ENCODE measurements at regions not wholly inside any gene's neighbourhood (a gene's known extent, or its start where the extent isn't known, plus 50 kb on each side); places are given as distances from the start of the nearest gene placed in this dataset.

DNA sequence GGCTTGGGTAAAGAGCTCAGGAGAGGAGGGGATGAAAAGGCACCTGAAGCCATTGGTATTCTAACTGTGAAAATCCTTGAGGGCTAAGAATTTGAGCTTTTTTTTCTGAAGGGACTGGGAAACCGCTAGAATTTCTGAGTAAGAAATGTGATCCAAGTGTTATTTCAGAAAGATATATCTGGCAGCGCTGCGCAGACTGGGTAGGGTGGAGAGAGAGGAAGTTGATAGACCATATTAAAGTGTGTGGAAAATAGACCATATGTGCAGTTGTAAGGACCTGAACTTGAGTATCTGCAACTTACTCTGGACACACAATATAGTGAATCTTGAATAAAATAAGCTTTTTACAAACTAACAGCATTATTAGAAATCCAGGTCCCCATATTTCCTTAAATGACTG lies 427.4 kb downstream of the NDFIP2 start:
- no peaks in the 10 kb centered on the region for H3K9me2 ChIP-seq (replicated peaks; ENCODE audit: control insufficient read depth, low read length)
- H3K4me3 ChIP-seq (ENCODE audit: low read length) = no peak overlapping the region
- no peaks in the 10 kb centered on the region for H3K27me3 ChIP-seq (ENCODE audit: control insufficient read depth, low read length)
- no peaks in the 10 kb centered on the region for H3K36me3 ChIP-seq (ENCODE audit: control insufficient read depth, low read length)
- no peaks in the 10 kb centered on the region for H3F3A ChIP-seq (ENCODE audit: control insufficient read depth, insufficient read depth)
- H3K4me1 ChIP-seq (ENCODE audit: control insufficient read depth, low read length) = no peaks in the 10 kb centered on the region
- no peak overlapping the region for H3K4me2 ChIP-seq (ENCODE audit: low read length)
- H3K9me3 ChIP-seq (ENCODE audit: control insufficient read depth, insufficient read depth, low read length) = no peaks in the 10 kb centered on the region
- TF ChIP-seq, protein P1, sequence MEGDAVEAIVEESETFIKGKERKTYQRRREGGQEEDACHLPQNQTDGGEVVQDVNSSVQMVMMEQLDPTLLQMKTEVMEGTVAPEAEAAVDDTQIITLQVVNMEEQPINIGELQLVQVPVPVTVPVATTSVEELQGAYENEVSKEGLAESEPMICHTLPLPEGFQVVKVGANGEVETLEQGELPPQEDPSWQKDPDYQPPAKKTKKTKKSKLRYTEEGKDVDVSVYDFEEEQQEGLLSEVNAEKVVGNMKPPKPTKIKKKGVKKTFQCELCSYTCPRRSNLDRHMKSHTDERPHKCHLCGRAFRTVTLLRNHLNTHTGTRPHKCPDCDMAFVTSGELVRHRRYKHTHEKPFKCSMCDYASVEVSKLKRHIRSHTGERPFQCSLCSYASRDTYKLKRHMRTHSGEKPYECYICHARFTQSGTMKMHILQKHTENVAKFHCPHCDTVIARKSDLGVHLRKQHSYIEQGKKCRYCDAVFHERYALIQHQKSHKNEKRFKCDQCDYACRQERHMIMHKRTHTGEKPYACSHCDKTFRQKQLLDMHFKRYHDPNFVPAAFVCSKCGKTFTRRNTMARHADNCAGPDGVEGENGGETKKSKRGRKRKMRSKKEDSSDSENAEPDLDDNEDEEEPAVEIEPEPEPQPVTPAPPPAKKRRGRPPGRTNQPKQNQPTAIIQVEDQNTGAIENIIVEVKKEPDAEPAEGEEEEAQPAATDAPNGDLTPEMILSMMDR (IDR thresholded peaks at IDR 0.05; ENCODE audit: low read depth, low read length, poor library complexity, severe bottlenecking) = no peak
- TF ChIP-seq EZH2phosphoT487 (IDR thresholded peaks at IDR 0.05; ENCODE audit: borderline replicate concordance, low read length) = no peak
- H3K27ac ChIP-seq (ENCODE audit: low read depth, low read length) = no peak overlapping the region
- no peaks in the 10 kb centered on the region for H3K79me2 ChIP-seq (ENCODE audit: control insufficient read depth, low read length)
- no peaks in the 10 kb centered on the region for H4K20me1 ChIP-seq (ENCODE audit: control insufficient read depth, insufficient read depth, low read depth, low read length)

DNA sequence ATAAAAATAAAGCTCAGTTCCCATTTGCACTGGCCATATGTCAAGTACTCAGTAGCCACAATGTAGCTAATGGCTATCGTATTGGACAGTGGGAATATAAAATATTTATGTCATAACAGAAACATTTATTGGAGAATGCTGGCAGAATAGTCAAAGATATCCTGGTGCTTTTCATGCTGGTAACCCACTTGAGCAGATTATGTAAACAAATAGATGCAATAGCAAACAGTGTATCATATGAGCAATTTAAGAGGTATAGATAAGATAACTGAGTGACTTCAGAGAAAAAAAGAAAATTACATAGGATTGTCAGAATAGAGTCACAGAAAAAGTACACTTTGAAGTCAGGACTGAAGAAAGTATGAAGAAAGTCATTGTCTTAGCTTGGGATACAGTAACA lies 426.6 kb downstream of the NDFIP2 start:
- Histone ChIP-seq H3K27ac (ENCODE audit: low read depth, low read length) (no peak overlapping the region), H3K4me3 (ENCODE audit: low read length) (no peak overlapping the region), H3K4me2 (ENCODE audit: low read length) (no peak overlapping the region), H3K4me1 (ENCODE audit: control insufficient read depth, low read length) (no peaks in the 10 kb centered on the region), H3K9me2 (replicated peaks; ENCODE audit: control insufficient read depth, low read length) (no peaks in the 10 kb centered on the region), H3K9me3 (ENCODE audit: control insufficient read depth, insufficient read depth, low read length) (no peaks in the 10 kb centered on the region), H3K27me3 (ENCODE audit: control insufficient read depth, low read length) (no peaks in the 10 kb centered on the region), H3K36me3 (ENCODE audit: control insufficient read depth, low read length) (no peaks in the 10 kb centered on the region), H3F3A (ENCODE audit: control insufficient read depth, insufficient read depth) (no peaks in the 10 kb centered on the region), H4K20me1 (ENCODE audit: control insufficient read depth, insufficient read depth, low read depth, low read length) (no peaks in the 10 kb centered on the region), H3K79me2 (ENCODE audit: control insufficient read depth, low read length) (no peaks in the 10 kb centered on the region)
- TF ChIP-seq, protein P1 (IDR thresholded peaks at IDR 0.05; ENCODE audit: low read depth, low read length, poor library complexity, severe bottlenecking) = no peak
- TF ChIP-seq EZH2phosphoT487 (IDR thresholded peaks at IDR 0.05; ENCODE audit: borderline replicate concordance, low read length) = no peak

DNA sequence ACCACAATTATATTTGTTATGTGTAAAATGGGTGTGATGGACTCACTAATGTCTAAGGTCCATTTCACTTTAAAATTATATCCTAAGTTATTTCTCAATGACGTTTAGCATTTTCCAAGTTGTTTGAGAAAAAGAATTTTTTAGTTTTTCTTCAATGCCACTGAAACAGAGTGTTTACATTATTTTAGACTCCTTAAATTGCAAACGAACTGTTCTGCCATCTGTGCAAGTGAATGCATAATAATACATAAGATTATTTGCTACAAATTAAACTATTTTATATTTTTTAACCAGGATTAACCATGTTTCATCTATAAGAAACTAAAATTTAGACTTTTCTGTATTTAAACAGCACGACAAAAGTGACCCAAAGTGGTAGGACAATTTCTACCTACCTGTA lies 425.4 kb downstream of the NDFIP2 start:
- Histone ChIP-seq H3F3A (ENCODE audit: control insufficient read depth, insufficient read depth) (no peaks in the 10 kb centered on the region), H3K27ac (ENCODE audit: low read depth, low read length) (no peak overlapping the region), H3K4me1 (ENCODE audit: control insufficient read depth, low read length) (no peaks in the 10 kb centered on the region), H3K9me3 (ENCODE audit: control insufficient read depth, insufficient read depth, low read length) (no peaks in the 10 kb centered on the region), H4K20me1 (ENCODE audit: control insufficient read depth, insufficient read depth, low read depth, low read length) (no peaks in the 10 kb centered on the region), H3K36me3 (ENCODE audit: control insufficient read depth, low read length) (no peaks in the 10 kb centered on the region), H3K4me2 (ENCODE audit: low read length) (no peak overlapping the region), H3K4me3 (ENCODE audit: low read length) (no peak overlapping the region), H3K9me2 (replicated peaks; ENCODE audit: control insufficient read depth, low read length) (no peaks in the 10 kb centered on the region), H3K27me3 (ENCODE audit: control insufficient read depth, low read length) (no peaks in the 10 kb centered on the region), H3K79me2 (ENCODE audit: control insufficient read depth, low read length) (no peaks in the 10 kb centered on the region)
- no peak for TF ChIP-seq EZH2phosphoT487 (IDR thresholded peaks at IDR 0.05; ENCODE audit: borderline replicate concordance, low read length)
- TF ChIP-seq, protein P1 (IDR thresholded peaks at IDR 0.05; ENCODE audit: low read depth, low read length, poor library complexity, severe bottlenecking) = no peak

DNA sequence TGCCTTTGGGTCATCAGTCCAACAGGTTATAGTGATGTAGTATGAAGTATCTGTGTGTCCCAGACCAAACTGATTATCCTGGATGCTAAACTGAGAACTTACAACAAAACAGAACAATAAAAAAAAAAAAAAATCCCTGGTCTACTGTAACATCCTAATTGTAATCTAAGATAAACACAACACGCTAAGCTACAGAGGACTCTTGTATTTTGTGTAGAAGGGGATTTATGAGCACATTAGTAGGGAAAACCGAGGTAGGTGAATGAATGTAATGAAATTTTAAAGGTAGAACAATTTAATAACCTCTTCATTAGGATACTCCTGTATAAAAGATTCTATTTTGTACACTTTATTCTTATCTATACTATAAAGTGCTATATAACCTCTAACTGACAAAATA lies 424.1 kb downstream of the NDFIP2 start:
- TF ChIP-seq, protein P1 (IDR thresholded peaks at IDR 0.05; ENCODE audit: low read depth, low read length, poor library complexity, severe bottlenecking) = no peak
- no peak for TF ChIP-seq EZH2phosphoT487 (IDR thresholded peaks at IDR 0.05; ENCODE audit: borderline replicate concordance, low read length)
- H3K9me2 ChIP-seq (replicated peaks; ENCODE audit: control insufficient read depth, low read length) = no peaks in the 10 kb centered on the region
- H3K27me3 ChIP-seq (ENCODE audit: control insufficient read depth, low read length) = no peaks in the 10 kb centered on the region
- H3K36me3 ChIP-seq (ENCODE audit: control insufficient read depth, low read length) = no peaks in the 10 kb centered on the region
- H3F3A ChIP-seq (ENCODE audit: control insufficient read depth, insufficient read depth) = no peaks in the 10 kb centered on the region
- no peaks in the 10 kb centered on the region for H3K4me1 ChIP-seq (ENCODE audit: control insufficient read depth, low read length)
- no peaks in the 10 kb centered on the region for H3K79me2 ChIP-seq (ENCODE audit: control insufficient read depth, low read length)
- H3K27ac ChIP-seq (ENCODE audit: low read depth, low read length) = no peak overlapping the region
- H4K20me1 ChIP-seq (ENCODE audit: control insufficient read depth, insufficient read depth, low read depth, low read length) = no peaks in the 10 kb centered on the region
- H3K9me3 ChIP-seq (ENCODE audit: control insufficient read depth, insufficient read depth, low read length) = no peaks in the 10 kb centered on the region
- H3K4me3 ChIP-seq (ENCODE audit: low read length) = no peak overlapping the region
- no peak overlapping the region for H3K4me2 ChIP-seq (ENCODE audit: low read length)

Measured in DOHH2 (cell line).